RWPE1 (cell line): ENCODE measurements at regions not wholly inside any gene's neighbourhood (a gene's known extent, or its start where the extent isn't known, plus 50 kb on each side); places are given as distances from the start of the nearest gene placed in this dataset.

Experiments
- CTCF ChIA-PET: fragments of 350-600 bp; sonication (Branson Sonifier 250); formaldehyde crosslinking; extraction: SDS; loops from one replicate; lab custom pipeline; 2021; lab: Yijun Ruan, JAX
- POLR2A ChIA-PET: fragments of 400-600 bp; formaldehyde crosslinking; extraction: SDS; loops from one replicate; lab custom pipeline; 2020; ENCODE audit warnings: antibody characterized with exemption; ENCODE audit not compliant: low non-redundant PET; lab: Yijun Ruan, JAX
- DNase-seq: peaks from one replicate; pipeline ENCODE4 v3.0.0; 2012; ENCODE audit warnings: low spot score
- H3K27ac ChIP-seq: fragments of 450-650 bp; 2 replicates; pipeline ENCODE4 v1.5.1; 2017
- CTCF ChIP-seq: fragments of 450-650 bp; conservative IDR thresholded peaks from 2 replicates; pipeline ENCODE4 v1.5.1; 2017; ENCODE audit warnings: low read depth, mild to moderate bottlenecking

GRCh38 chr11:38416141-38416540, 1818.1 kb upstream of the RAG2 start:
- ChIA-PET CTCF (no interaction called here), POLR2A (no interaction called here)

GRCh38 chr11:38411149-38411548, 1813.1 kb upstream of the RAG2 start:
- 0 out of 2 replicates have a peak, but pooled peaks have one; percentile 9 for TF ChIP-seq CTCF
- POLR2A ChIA-PET: no interaction called here
- CTCF ChIA-PET: no interaction called here
- DNase-seq: no peak
- H3K27ac ChIP-seq: no peak overlapping the region

More at GRCh38 chr11:38416141-38416540, 1818.1 kb upstream of the RAG2 start:
- no peak overlapping the region for H3K27ac ChIP-seq
- no peak for DNase-seq
- no peak for TF ChIP-seq CTCF

- DNase-seq: no peak
- no peak overlapping the region for H3K27ac ChIP-seq
- TF ChIP-seq CTCF: no peak
- ChIA-PET CTCF (interaction anchor here (0.7 kb wide), 1 partner anchor 43 kb away, joined by 3 read pairs; no protein-coding TSS in a partner anchor), POLR2A (no interaction called here)
Observed at GRCh38 chr11:38402063-38402462, 1804.0 kb upstream of the RAG2 start.

- CTCF ChIA-PET: no interaction called here
- TF ChIP-seq CTCF: no peak
Observed at GRCh38 chr11:38392176-38392575, 1794.1 kb upstream of the RAG2 start.

GRCh38 chr11:38384568-38384967, 1786.5 kb upstream of the RAG2 start:
- no peak for TF ChIP-seq CTCF
- POLR2A ChIA-PET: no interaction called here
- peak; percentile 10 for DNase-seq
- no peak overlapping the region for H3K27ac ChIP-seq
- CTCF ChIA-PET: no interaction called here

More at GRCh38 chr11:38392176-38392575, 1794.1 kb upstream of the RAG2 start:
- no peak overlapping the region for H3K27ac ChIP-seq
- POLR2A ChIA-PET: no interaction called here
- DNase-seq: peak; percentile 3

- TF ChIP-seq CTCF: no peak
- POLR2A ChIA-PET: no interaction called here
- CTCF ChIA-PET: no interaction called here
- DNase-seq: no peak
- no peak overlapping the region for H3K27ac ChIP-seq
Observed at GRCh38 chr11:38365274-38365673, 1767.2 kb upstream of the RAG2 start.
